ENCODE measurements at regions not wholly inside any gene's neighbourhood (a gene's known extent, or its start where the extent isn't known, plus 50 kb on each side); places are given as distances from the start of the nearest gene placed in this dataset.
"Not testable (repeated sequence)": the region's sequence is repeated elsewhere in the genome, so short reads cannot be mapped to it uniquely, and the experiment has no call there.

GRCh38 chr17:63024201-63024600 lies 58.2 kb downstream of the TANC2 start:
- H3K4me3 ChIP-seq: no peak overlapping the region
- WGBS, 2 donors: 96 to 97% methylated on average over 4 of the region's 4 CpGs
- H3K36me3 ChIP-seq (ENCODE audit: control insufficient read depth in 4 of 4, insufficient read depth in 4 of 4, low read length in 4 of 4): peaks cover 0 to 3% (median 0%) of the 10 kb centered on the region in 4 donors

GRCh38 chr17:63024716-63025115 lies 58.7 kb downstream of the TANC2 start:
- no peak overlapping the region for H3K27ac ChIP-seq (ENCODE audit: low read depth in 1 of 2, low read length in 1 of 2)
- H3K36me3 ChIP-seq (ENCODE audit: control insufficient read depth in 4 of 4, insufficient read depth in 4 of 4, low read length in 4 of 4): peaks cover 0 to 3% (median 0%) of the 10 kb centered on the region in 4 donors
- DNase-seq: no peak
- no peak overlapping the region for H3K4me3 ChIP-seq
- no peaks in the 10 kb centered on the region for H3K9me3 ChIP-seq (ENCODE audit: control insufficient read depth in 4 of 4, insufficient read depth in 3 of 4, low read length in 3 of 4)
- no peak overlapping the region for H3K9ac ChIP-seq (ENCODE audit: insufficient read depth in 1 of 2, low read length in 2 of 2)
- H3K27me3 ChIP-seq (ENCODE audit: control insufficient read depth in 3 of 3, insufficient read depth in 3 of 3, low read length in 2 of 3): no peaks in the 10 kb centered on the region
- H3K4me1 ChIP-seq (ENCODE audit: control insufficient read depth in 5 of 5, insufficient read depth in 5 of 5, low read length in 5 of 5): peaks cover 0 to 2% (median 0%) of the 10 kb centered on the region in 5 donors
- TF ChIP-seq CTCF (IDR thresholded peaks at IDR 0.05; ENCODE audit: control extremely low read depth, extremely low read depth): no peak
- ATAC-seq (ENCODE audit: insufficient read depth, low FRiP score): no peak

More at GRCh38 chr17:63024201-63024600, 58.2 kb downstream of the TANC2 start:
- Histone ChIP-seq H3K27me3 (ENCODE audit: control insufficient read depth in 3 of 3, insufficient read depth in 3 of 3, low read length in 2 of 3) (no peaks in the 10 kb centered on the region), H3K9me3 (ENCODE audit: control insufficient read depth in 4 of 4, insufficient read depth in 3 of 4, low read length in 3 of 4) (no peaks in the 10 kb centered on the region), H3K4me1 (ENCODE audit: control insufficient read depth in 5 of 5, insufficient read depth in 5 of 5, low read length in 5 of 5) (peaks cover 0 to 2% (median 0%) of the 10 kb centered on the region in 5 donors), H3K9ac (ENCODE audit: insufficient read depth in 1 of 2, low read length in 2 of 2) (no peak overlapping the region), H3K27ac (ENCODE audit: low read depth in 1 of 2, low read length in 1 of 2) (no peak overlapping the region)
- no peak for ATAC-seq (ENCODE audit: insufficient read depth, low FRiP score)
- DNase-seq: no peak
- TF ChIP-seq CTCF (IDR thresholded peaks at IDR 0.05; ENCODE audit: control extremely low read depth, extremely low read depth): no peak

- ATAC-seq (ENCODE audit: insufficient read depth, low FRiP score); H3K9ac ChIP-seq (ENCODE audit: insufficient read depth in 1 of 2, low read length in 2 of 2); H3K36me3 ChIP-seq (ENCODE audit: control insufficient read depth in 4 of 4, insufficient read depth in 4 of 4, low read length in 4 of 4); H3K9me3 ChIP-seq (ENCODE audit: control insufficient read depth in 4 of 4, insufficient read depth in 3 of 4, low read length in 3 of 4); H3K4me1 ChIP-seq (ENCODE audit: control insufficient read depth in 5 of 5, insufficient read depth in 5 of 5, low read length in 5 of 5); H3K27me3 ChIP-seq (ENCODE audit: control insufficient read depth in 3 of 3, insufficient read depth in 3 of 3, low read length in 2 of 3); H3K27ac ChIP-seq (ENCODE audit: low read depth in 1 of 2, low read length in 1 of 2); DNase-seq; H3K4me3 ChIP-seq: not testable (repeated sequence)
- WGBS, 2 donors: 96 to 97% methylated on average over 4 of the region's 4 CpGs
Observed at GRCh38 chr17:63025637-63026036, 59.6 kb downstream of the TANC2 start.

- DNase-seq: no peak
- no peak overlapping the region for H3K9ac ChIP-seq (ENCODE audit: insufficient read depth in 1 of 2, low read length in 2 of 2)
- H3K4me3 ChIP-seq: no peak overlapping the region
- H3K9me3 ChIP-seq (ENCODE audit: control insufficient read depth in 4 of 4, insufficient read depth in 3 of 4, low read length in 3 of 4): no peaks in the 10 kb centered on the region
- no peak for TF ChIP-seq CTCF (IDR thresholded peaks at IDR 0.05; ENCODE audit: control extremely low read depth, extremely low read depth)
- no peak overlapping the region for H3K27ac ChIP-seq (ENCODE audit: low read depth in 1 of 2, low read length in 1 of 2)
- H3K4me1 ChIP-seq (ENCODE audit: control insufficient read depth in 5 of 5, insufficient read depth in 5 of 5, low read length in 5 of 5): peaks cover 0 to 2% (median 0%) of the 10 kb centered on the region in 5 donors
- ATAC-seq (ENCODE audit: insufficient read depth, low FRiP score): no peak
- peaks cover 0 to 5% (median 1%) of the 10 kb centered on the region in 4 donors for H3K36me3 ChIP-seq (ENCODE audit: control insufficient read depth in 4 of 4, insufficient read depth in 4 of 4, low read length in 4 of 4)
- no peaks in the 10 kb centered on the region for H3K27me3 ChIP-seq (ENCODE audit: control insufficient read depth in 3 of 3, insufficient read depth in 3 of 3, low read length in 2 of 3)
Observed at GRCh38 chr17:63029541-63029940, 63.5 kb downstream of the TANC2 start.
